KMS-11 (cell line): ENCODE measurements at regions not wholly inside any gene's neighbourhood (a gene's known extent, or its start where the extent isn't known, plus 50 kb on each side); places are given as distances from the start of the nearest gene placed in this dataset.

ENCODE experiments used
- H2AFZ ChIP-seq: fragments of 200-600 bp; sonication (generic); 2 replicates; pipeline ENCODE4 v1.6.1; 2016; ENCODE audit warnings: antibody characterized with exemption, mixed run types, low read depth
- H3K27ac ChIP-seq: fragments of 200-600 bp; sonication (generic); 2 replicates; pipeline ENCODE4 v1.6.1; 2016; ENCODE audit warnings: mild to moderate bottlenecking, mixed run types
- H3K27me3 ChIP-seq: fragments of 200-600 bp; sonication (generic); 2 replicates; pipeline ENCODE4 v1.6.1; 2017; ENCODE audit warnings: mild to moderate bottlenecking, low read depth, mixed run types, moderate library complexity; ENCODE audit not compliant: insufficient read depth
- H3K36me3 ChIP-seq: fragments of 200-600 bp; sonication (generic); 2 replicates; pipeline ENCODE4 v1.6.1; 2017; ENCODE audit warnings: mild to moderate bottlenecking, mixed run types; ENCODE audit not compliant: insufficient read depth
- H3K4me1 ChIP-seq: fragments of 200-600 bp; sonication (generic); 2 replicates; pipeline ENCODE4 v1.6.1; 2016; ENCODE audit warnings: mild to moderate bottlenecking, low read depth, mixed run types; ENCODE audit not compliant: poor library complexity, severe bottlenecking
- H3K4me2 ChIP-seq: fragments of 200-600 bp; sonication (generic); 2 replicates; pipeline ENCODE4 v1.7.0; 2016; ENCODE audit warnings: mild to moderate bottlenecking, mixed run types
- H3K4me3 ChIP-seq: fragments of 200-600 bp; sonication (generic); IDR thresholded peaks from 2 replicates; pipeline ENCODE4 v1.6.1; 2017; ENCODE audit warnings: low read depth, low read length, mixed read lengths; ENCODE audit not compliant: insufficient read depth
- H3K79me2 ChIP-seq: fragments of 200-600 bp; sonication (generic); 2 replicates; pipeline ENCODE4 v1.6.1; 2016; ENCODE audit warnings: low read depth, mixed run types; ENCODE audit not compliant: insufficient read depth
- H3K9ac ChIP-seq: fragments of 200-600 bp; sonication (generic); 2 replicates; pipeline ENCODE4 v1.6.1; 2016; ENCODE audit warnings: mild to moderate bottlenecking, mixed run types
- H4K20me1 ChIP-seq: fragments of 200-600 bp; sonication (generic); 2 replicates; pipeline ENCODE4 v1.6.1; 2016; ENCODE audit warnings: mild to moderate bottlenecking, mixed run types; ENCODE audit not compliant: insufficient read depth
- TF ChIP-seq, protein P1 (sequence below): fragments of 200-600 bp; sonication (generic); conservative IDR thresholded peaks from 2 replicates; pipeline ENCODE4 v1.6.1; 2017; ENCODE audit warnings: low read depth, mild to moderate bottlenecking, antibody characterized with exemption, low read length, moderate library complexity, mixed read lengths

DNA sequence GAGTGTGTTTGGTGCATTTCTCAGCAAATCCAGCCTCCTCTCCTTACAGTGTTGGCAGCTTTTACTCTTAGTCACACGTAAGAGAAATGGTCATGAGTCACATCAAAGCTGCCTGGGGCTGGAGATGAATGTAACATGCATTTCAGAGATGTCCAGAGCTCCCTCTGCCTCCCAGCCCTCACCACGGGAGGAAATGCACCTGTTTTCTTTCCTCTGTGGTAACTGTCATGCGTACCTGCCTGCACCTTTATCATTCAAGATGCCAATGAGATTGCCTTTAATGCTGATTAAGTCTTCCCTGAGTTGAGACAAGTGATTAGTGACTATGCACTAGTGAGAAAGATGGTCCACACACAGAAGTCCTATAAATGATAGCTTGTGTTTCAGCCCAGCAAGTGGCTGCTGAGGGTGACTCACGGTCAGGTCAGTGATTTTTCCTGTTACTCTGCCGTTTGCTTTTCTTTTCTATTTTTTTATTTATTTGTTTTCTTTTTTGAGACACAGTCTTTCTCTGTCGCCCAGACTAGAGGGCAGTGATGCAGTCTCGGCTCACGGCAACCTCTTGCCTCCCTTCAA, 277.3 kb upstream of the FMN2 start:
- no peaks in the 10 kb centered on the region for H3K36me3 ChIP-seq
- no peaks in the 10 kb centered on the region for H3K79me2 ChIP-seq
- TF ChIP-seq, protein P1, sequence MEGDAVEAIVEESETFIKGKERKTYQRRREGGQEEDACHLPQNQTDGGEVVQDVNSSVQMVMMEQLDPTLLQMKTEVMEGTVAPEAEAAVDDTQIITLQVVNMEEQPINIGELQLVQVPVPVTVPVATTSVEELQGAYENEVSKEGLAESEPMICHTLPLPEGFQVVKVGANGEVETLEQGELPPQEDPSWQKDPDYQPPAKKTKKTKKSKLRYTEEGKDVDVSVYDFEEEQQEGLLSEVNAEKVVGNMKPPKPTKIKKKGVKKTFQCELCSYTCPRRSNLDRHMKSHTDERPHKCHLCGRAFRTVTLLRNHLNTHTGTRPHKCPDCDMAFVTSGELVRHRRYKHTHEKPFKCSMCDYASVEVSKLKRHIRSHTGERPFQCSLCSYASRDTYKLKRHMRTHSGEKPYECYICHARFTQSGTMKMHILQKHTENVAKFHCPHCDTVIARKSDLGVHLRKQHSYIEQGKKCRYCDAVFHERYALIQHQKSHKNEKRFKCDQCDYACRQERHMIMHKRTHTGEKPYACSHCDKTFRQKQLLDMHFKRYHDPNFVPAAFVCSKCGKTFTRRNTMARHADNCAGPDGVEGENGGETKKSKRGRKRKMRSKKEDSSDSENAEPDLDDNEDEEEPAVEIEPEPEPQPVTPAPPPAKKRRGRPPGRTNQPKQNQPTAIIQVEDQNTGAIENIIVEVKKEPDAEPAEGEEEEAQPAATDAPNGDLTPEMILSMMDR, result no peak
- no peak overlapping the region for H2AFZ ChIP-seq
- H3K4me2 ChIP-seq, result no peak overlapping the region
- no peak overlapping the region for H3K4me3 ChIP-seq
- no peaks in the 10 kb centered on the region for H3K4me1 ChIP-seq
- H3K27me3 ChIP-seq, result no peaks in the 10 kb centered on the region
- H4K20me1 ChIP-seq, result no peaks in the 10 kb centered on the region
- no peak overlapping the region for H3K27ac ChIP-seq
- no peak overlapping the region for H3K9ac ChIP-seq

DNA sequence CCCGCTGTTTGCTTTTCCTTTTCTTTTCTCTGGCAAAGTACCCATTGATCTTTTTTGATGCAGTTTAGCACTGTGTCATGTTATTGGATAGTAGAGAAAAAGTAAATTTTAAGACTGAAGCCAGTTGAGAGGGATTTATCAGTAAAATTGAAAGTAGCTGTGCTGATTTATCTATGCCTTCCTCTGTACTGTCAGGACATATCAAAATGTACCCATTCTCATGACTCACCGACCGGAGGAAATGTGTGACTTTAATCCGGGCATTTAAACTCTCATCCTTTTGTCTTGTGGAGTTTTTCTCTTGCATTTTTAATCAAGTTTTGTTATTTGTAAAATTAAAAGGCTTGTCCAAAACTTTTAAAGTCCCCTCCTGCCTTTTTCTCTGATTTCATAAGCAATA, 276.6 kb upstream of the FMN2 start:
- H3K36me3 ChIP-seq, result no peaks in the 10 kb centered on the region
- no peak overlapping the region for H2AFZ ChIP-seq
- H3K79me2 ChIP-seq, result no peaks in the 10 kb centered on the region
- no peak overlapping the region for H3K4me2 ChIP-seq
- H3K27me3 ChIP-seq, result no peaks in the 10 kb centered on the region
- TF ChIP-seq, protein P1, result no peak
- no peaks in the 10 kb centered on the region for H4K20me1 ChIP-seq
- no peak overlapping the region for H3K4me3 ChIP-seq
- no peaks in the 10 kb centered on the region for H3K4me1 ChIP-seq
- no peak overlapping the region for H3K9ac ChIP-seq
- H3K27ac ChIP-seq, result no peak overlapping the region

DNA sequence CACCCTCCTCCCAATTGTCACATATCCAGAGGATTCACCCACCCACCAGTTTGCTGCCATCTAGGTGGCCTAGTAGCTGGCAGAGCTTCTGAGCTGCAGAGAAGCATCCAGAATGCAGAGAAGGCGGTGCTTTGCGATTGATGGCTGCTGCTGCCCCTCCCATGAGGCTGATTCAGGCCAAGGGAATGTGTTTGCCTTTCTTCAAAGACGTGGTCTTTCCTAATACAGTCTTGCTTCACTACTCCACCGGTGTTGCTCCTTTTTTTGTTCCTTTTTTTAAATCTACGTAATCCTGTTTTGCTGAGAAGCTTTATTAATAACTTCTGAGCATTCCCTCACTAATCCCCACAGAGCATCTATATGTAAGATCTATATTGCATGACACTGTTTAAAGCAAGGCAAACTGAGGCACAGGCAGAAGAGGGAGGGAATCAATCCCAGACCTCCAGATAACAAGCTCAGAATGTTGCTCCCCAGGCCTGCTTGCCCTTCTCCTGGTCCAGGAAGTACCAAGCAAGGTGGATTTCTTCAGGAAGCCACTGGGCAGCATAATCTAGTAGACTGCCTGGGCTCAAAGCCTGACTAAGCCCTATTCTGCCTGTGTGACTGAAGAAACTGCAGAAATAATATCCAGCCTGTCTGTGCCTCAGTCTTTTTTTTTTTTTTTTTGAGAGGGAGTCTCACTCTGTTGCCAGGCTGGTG, 275.5 kb upstream of the FMN2 start:
- Histone ChIP-seq H3K9ac (no peak overlapping the region), H3K4me3 (no peak overlapping the region), H3K27me3 (no peaks in the 10 kb centered on the region), H4K20me1 (no peaks in the 10 kb centered on the region), H3K4me1 (no peaks in the 10 kb centered on the region), H3K79me2 (no peaks in the 10 kb centered on the region), H3K27ac (no peak overlapping the region), H2AFZ (no peak overlapping the region), H3K36me3 (no peaks in the 10 kb centered on the region), H3K4me2 (no peak overlapping the region)
- TF ChIP-seq, protein P1, result no peak

DNA sequence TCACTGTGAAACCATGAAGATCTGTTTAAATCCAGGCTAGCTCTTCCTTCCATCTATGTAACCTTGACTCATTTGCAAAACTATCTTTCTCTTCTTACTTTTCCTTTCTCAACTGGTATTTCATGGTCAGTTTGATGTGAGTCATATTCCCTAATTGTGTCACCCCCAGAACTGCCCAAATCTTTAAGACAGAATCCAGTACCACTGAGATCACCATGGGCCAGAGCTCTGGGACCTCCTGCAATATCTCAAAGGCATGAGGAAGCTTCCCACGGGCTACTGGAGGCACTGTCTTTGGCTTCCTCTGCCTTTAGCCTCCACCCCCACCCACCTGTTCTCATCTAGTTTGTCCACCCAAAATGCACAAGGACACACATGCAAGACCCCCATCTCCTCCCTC, 274.4 kb upstream of the FMN2 start:
- H3K4me1 ChIP-seq, result no peaks in the 10 kb centered on the region
- H4K20me1 ChIP-seq, result no peaks in the 10 kb centered on the region
- H3K36me3 ChIP-seq, result no peaks in the 10 kb centered on the region
- no peak overlapping the region for H3K4me3 ChIP-seq
- TF ChIP-seq, protein P1, result no peak
- no peak overlapping the region for H3K4me2 ChIP-seq
- H3K27ac ChIP-seq, result no peak overlapping the region
- no peaks in the 10 kb centered on the region for H3K79me2 ChIP-seq
- no peak overlapping the region for H3K9ac ChIP-seq
- H2AFZ ChIP-seq, result no peak overlapping the region
- H3K27me3 ChIP-seq, result no peaks in the 10 kb centered on the region
